Ectodermal cell (in vitro differentiated cells): ENCODE measurements at regions not wholly inside any gene's neighbourhood (a gene's known extent, or its start where the extent isn't known, plus 50 kb on each side); places are given as distances from the start of the nearest gene placed in this dataset.

Experiments
- H3K27ac ChIP-seq: 2 replicates; pipeline ENCODE4 v1.7.0; 2013; ENCODE audit warnings: mild to moderate bottlenecking, low read depth, low read length; ENCODE audit not compliant: insufficient read depth, poor library complexity, severe bottlenecking
- H3K27me3 ChIP-seq: 2 replicates; pipeline ENCODE4 v1.7.0; 2013; ENCODE audit warnings: mild to moderate bottlenecking, low read length; ENCODE audit not compliant: insufficient read depth, control insufficient read depth, poor library complexity, severe bottlenecking
- H3K36me3 ChIP-seq: one replicate; pipeline ENCODE4 v1.7.0; 2013; ENCODE audit warnings: low read length; ENCODE audit not compliant: control insufficient read depth, insufficient read depth
- H3K4me1 ChIP-seq: one replicate; pipeline ENCODE4 v1.7.0; 2013; ENCODE audit warnings: low read length; ENCODE audit not compliant: control insufficient read depth, insufficient read depth
- H3K4me3 ChIP-seq: 2 replicates; pipeline ENCODE4 v1.7.0; 2013; ENCODE audit warnings: low read depth, low read length, control low read depth; ENCODE audit not compliant: insufficient read depth
- H3K9me3 ChIP-seq: 2 replicates; pipeline ENCODE4 v1.7.0; 2013; ENCODE audit warnings: mild to moderate bottlenecking, low read length, moderate library complexity; ENCODE audit not compliant: control insufficient read depth
- WGBS, 2 experiments: methylation state at CpG; one replicate each; pipeline ENCODE4 v1.1.7; 2013; ENCODE audit warnings: missing lambda C conversion rate in 2 of 2; 5-methylcytosine and 5-hydroxymethylcytosine counted together

DNA sequence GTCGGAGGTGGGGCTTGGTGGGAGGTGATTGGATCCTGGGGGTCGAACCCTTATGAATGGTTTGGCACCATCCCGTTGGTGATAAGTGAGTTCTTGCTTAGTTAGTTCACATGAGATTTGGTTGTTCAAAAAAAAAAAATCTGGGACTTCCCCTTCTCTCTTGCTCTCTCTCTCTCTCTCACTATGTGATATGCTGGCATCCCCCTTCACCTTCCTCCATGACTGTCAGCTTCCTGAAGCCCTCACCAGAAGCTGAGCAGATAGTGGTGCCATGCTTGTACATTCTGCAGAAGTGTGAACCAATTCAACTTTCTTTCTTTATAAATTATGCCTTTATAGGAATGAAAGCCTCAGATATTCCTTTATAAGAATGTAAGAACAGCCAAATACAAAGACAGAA is 269.7 kb upstream of the APCDD1 start:
- no peaks in the 10 kb centered on the region for H3K9me3 ChIP-seq
- no peaks in the 10 kb centered on the region for H3K36me3 ChIP-seq
- no peak overlapping the region for H3K27ac ChIP-seq
- 92 to 95% methylated on average over 3 of the region's 3 CpGs for WGBS, 2 experiments
- H3K4me1 ChIP-seq = peaks cover 5% of the 10 kb centered on the region
- no peaks in the 10 kb centered on the region for H3K27me3 ChIP-seq
- H3K4me3 ChIP-seq = no peak overlapping the region

DNA sequence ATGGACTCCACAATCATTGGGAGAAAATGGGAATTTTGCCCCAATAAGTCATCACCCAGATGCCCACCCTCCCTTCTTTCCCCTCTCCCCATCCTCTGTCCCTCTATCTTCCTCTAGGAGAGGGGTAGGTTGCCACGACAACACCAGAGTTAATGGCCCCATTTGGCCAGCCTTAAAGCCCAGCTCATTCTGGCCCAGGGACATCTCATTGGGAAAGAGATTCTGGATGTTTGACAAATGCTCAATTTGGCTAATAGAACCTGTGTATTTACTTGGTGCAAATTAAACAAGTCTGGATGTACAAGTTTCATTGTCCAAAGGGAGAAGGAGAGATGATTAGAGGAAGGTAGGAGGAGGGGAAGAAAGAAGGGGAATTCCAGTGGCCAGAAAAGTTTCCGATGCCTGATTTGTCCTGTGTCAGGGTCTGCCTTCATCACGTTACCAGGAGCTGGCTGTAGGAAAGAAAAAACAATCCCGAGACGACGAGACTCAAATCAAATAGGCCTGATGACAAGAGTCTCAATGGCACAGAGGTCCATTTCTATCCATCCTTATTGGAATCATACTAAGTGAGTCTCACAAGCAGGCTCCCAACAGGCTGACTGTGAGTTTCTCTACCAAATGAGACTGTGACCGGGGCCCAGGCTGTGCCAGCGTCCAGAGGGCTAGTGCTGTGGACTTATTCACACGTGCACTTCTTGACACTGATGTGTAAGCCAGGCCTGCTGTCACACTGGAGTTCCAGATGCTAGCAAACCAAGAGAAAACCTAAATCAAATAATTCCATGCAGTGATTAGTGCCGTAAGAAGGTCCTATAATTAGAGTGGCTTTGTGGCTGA is 265.2 kb upstream of the APCDD1 start:
- 91 to 93% methylated on average over 10 of the region's 10 CpGs for WGBS, 2 experiments
- Histone ChIP-seq H3K4me1 (no peaks in the 10 kb centered on the region), H3K36me3 (no peaks in the 10 kb centered on the region), H3K4me3 (no peak overlapping the region), H3K27me3 (no peaks in the 10 kb centered on the region), H3K9me3 (no peaks in the 10 kb centered on the region), H3K27ac (no peak overlapping the region)

DNA sequence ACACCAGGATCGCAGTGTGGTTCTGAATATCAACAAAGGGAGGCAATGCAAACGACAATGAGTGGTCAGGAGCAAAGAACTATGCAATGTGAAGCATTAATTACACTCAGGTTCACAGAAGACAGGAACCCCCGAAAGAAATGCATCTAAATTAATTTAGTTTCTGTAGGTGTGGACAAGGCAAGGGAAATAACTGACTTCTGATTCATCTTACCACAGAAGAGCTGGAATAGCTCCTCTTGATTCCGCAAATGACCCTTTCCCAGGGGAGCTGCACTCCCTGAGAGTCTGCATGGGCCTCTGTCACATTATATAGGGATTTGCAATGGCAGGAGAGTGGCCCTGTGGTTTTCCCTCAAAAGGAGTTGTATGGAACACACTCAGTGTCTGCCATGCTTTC is 263.9 kb upstream of the APCDD1 start:
- no peaks in the 10 kb centered on the region for H3K36me3 ChIP-seq
- no peak overlapping the region for H3K4me3 ChIP-seq
- 96 to 97% methylated on average over 4 of the region's 4 CpGs for WGBS, 2 experiments
- no peaks in the 10 kb centered on the region for H3K27me3 ChIP-seq
- no peaks in the 10 kb centered on the region for H3K4me1 ChIP-seq
- no peaks in the 10 kb centered on the region for H3K9me3 ChIP-seq
- H3K27ac ChIP-seq = no peak overlapping the region

DNA sequence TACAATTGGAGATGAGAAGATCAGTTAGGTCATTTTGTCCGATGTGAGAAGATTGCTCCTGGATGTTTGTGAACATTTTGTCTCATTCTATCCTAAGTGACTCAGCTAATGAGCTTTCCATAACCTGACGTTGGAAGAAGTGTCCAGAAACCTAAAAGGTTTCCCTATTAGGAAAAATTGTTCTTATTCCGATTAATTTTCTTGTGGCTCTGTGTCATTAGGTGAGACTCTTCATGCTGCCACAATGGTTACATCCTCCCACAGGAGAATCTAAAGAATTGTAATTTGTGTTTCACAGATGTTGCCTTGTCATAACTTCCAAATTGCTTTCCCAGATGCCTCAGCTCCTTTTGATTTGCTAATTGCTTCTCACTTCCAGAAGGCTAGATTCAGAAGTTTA is 261.0 kb upstream of the APCDD1 start:
- H3K27me3 ChIP-seq = no peaks in the 10 kb centered on the region
- H3K4me1 ChIP-seq = no peaks in the 10 kb centered on the region
- no peak overlapping the region for H3K27ac ChIP-seq
- WGBS, 2 experiments = 95 to 98% methylated on average over 3 of the region's 3 CpGs
- H3K36me3 ChIP-seq = no peaks in the 10 kb centered on the region
- no peaks in the 10 kb centered on the region for H3K9me3 ChIP-seq
- no peak overlapping the region for H3K4me3 ChIP-seq

DNA sequence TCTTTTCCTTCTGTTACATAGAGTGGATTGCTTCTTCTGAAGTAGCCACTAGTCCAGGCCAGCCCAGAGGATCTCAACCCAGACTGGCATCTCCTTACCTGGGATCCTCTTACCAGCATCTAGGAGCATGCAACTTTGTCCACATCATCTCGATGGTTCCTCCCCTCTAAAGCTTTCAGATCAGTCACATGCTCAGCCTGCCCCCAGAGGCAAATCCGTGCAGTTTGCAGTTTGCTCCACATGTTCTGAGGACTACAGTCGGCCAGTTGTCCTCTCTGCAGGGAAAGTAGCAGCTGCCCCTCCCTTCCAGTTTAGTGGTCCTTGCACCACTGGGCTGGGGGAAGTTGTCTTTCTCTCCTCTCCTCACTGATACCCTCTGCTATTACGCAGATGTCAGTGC is 259.8 kb upstream of the APCDD1 start:
- H3K36me3 ChIP-seq = no peaks in the 10 kb centered on the region
- 67 to 75% methylated on average over 4 of the region's 4 CpGs for WGBS, 2 experiments
- no peaks in the 10 kb centered on the region for H3K4me1 ChIP-seq
- no peak overlapping the region for H3K27ac ChIP-seq
- no peaks in the 10 kb centered on the region for H3K27me3 ChIP-seq
- no peaks in the 10 kb centered on the region for H3K9me3 ChIP-seq
- no peak overlapping the region for H3K4me3 ChIP-seq

DNA sequence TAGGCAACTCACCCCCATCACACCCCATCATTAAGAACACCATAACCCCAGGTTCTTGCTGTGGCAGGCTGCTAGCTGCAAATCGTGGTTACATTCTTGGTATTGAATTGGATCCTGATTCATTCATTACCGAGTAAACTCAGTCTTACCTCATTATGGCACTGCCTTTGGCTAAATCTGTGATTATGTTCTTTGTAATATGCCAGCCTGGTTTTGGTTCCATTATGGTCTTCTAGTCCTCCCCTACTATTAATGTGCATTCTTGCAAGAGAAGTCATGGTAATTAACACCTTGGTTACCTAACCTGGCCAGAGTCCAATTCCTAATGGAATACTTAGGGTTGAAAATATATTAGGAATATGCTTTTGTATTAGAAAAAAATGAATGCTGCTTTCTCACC is 258.9 kb upstream of the APCDD1 start:
- Histone ChIP-seq H3K4me3 (no peak overlapping the region), H3K27ac (no peak overlapping the region), H3K27me3 (no peaks in the 10 kb centered on the region), H3K9me3 (no peaks in the 10 kb centered on the region), H3K36me3 (no peaks in the 10 kb centered on the region), H3K4me1 (no peaks in the 10 kb centered on the region)
- WGBS, 2 experiments = 96% methylated on average over 2 of the region's 2 CpGs

DNA sequence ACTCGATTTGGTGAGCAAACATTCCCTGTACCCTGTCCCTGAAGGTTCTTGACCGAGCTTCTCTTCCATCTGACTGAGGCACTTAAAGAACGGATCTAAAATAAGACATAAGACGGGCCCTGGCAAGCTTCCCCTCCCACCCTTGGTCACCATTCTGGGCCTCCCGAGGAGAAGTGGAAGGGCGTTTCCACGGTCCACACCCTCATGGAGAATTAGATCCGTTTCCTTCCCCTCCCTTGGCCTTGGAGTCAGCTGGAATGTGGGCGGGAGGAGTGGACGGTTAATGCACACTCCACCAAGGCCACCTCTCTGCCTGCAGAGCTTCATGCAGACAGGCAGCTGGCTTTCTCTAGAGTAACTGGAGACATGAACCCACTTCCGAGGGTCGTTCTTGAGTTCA is 257.3 kb upstream of the APCDD1 start:
- H3K27ac ChIP-seq = no peak overlapping the region
- WGBS, 2 experiments = 93 to 95% methylated on average over 12 of the region's 12 CpGs
- peaks cover 5% of the 10 kb centered on the region for H3K4me1 ChIP-seq
- no peaks in the 10 kb centered on the region for H3K9me3 ChIP-seq
- H3K27me3 ChIP-seq = no peaks in the 10 kb centered on the region
- H3K36me3 ChIP-seq = no peaks in the 10 kb centered on the region
- H3K4me3 ChIP-seq = no peak overlapping the region

DNA sequence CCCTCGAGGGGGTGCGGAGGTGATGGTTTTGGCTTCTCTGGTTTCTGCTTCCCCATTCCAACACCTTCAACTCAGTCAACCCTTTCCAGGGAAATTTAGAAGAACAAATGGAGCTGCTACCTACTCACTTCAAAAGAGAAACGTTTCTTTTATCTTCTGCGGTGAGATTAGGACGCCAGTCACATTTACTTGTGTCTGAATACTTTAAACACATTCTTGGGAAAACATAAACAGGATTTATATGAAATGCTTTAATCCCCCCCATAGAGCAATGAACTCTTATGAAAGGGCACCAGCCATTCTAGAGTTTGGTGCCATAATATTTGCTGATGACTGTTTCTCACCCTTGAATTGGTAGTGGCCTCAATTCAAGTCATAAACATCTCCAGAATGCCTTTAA is 253.2 kb upstream of the APCDD1 start:
- H3K4me3 ChIP-seq = no peak overlapping the region
- no peaks in the 10 kb centered on the region for H3K9me3 ChIP-seq
- H3K27me3 ChIP-seq = no peaks in the 10 kb centered on the region
- H3K36me3 ChIP-seq = no peaks in the 10 kb centered on the region
- WGBS, 2 experiments = 92 to 96% methylated on average over 3 to 5 of the region's 5 CpGs
- H3K4me1 ChIP-seq = peaks cover 29% of the 10 kb centered on the region
- no peak overlapping the region for H3K27ac ChIP-seq

DNA sequence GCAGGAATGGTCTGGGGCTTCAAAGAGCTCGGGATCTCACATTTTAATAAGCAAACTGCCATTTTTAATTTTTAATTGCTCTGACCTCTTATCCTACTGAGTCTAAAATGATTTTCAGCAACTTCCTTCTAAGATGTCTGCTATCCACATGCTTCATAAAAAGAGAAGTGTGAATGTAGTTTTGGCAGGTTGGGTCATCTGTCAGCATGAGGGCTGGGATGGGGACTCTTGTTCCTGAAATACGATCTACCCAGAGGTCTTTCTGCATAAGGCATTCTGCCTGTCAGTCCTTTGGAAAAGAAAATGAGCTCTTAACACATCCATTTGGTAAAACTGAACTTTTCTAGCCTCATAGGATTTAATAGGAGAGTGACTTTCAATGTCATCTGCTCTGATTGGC is 252.8 kb upstream of the APCDD1 start:
- H3K27me3 ChIP-seq = no peaks in the 10 kb centered on the region
- H3K4me1 ChIP-seq = peaks cover 29% of the 10 kb centered on the region
- H3K27ac ChIP-seq = no peak overlapping the region
- H3K9me3 ChIP-seq = no peaks in the 10 kb centered on the region
- no peak overlapping the region for H3K4me3 ChIP-seq
- 90 to 91% methylated on average over 2 of the region's 2 CpGs for WGBS, 2 experiments
- H3K36me3 ChIP-seq = no peaks in the 10 kb centered on the region

DNA sequence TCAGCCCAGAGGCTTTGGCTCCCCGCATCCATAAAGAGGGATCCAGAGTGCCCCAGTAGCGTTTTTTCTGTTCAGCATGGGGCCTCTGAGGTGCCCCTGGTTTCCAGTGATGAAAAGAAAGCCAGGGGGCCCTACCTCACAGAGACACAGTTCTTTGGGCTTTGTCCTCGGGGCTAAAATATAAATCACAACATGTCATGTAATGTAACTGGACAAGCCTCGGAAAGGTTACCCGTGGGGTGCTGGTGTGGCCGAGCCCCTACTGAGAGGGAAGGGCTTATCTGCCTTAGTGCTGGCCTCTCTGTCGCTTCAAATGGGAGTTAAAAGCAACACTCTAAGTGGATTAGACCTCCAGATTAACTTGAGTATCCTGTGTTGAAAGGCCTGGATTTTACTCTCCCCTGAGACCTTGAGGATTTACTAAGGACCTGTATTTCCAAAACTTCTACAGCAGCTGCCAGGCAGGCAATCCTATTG is 251.6 kb upstream of the APCDD1 start:
- Histone ChIP-seq H3K27ac (no peak overlapping the region), H3K4me1 (peaks cover 29% of the 10 kb centered on the region), H3K36me3 (no peaks in the 10 kb centered on the region), H3K4me3 (no peak overlapping the region), H3K27me3 (no peaks in the 10 kb centered on the region), H3K9me3 (no peaks in the 10 kb centered on the region)
- whole genome bisulfite sequencing, 2 experiments = 14 to 22% methylated on average over 7 of the region's 7 CpGs
